K562 (cell line): ENCODE measurements at regions not wholly inside any gene's neighbourhood (a gene's known extent, or its start where the extent isn't known, plus 50 kb on each side); places are given as distances from the start of the nearest gene placed in this dataset.

Experiments used
- ATAC-seq: fragments of 200-7000 bp; cut with Tn5 transposase; 3 replicates; pipeline ENCODE4 v1.9.1; 2020; ENCODE audit warnings: moderate library complexity
- BruUV-seq: library from RNA; stranded (reverse); fragments of 400-500 nt; replicated peaks from 2 replicates; lab custom pipeline; 2021; lab: Mats Ljungman, UMichigan
- CTCF ChIA-PET: fragments of 300-600 bp; formaldehyde crosslinking; extraction: SDS; loops from one replicate; lab custom pipeline; 2021; ENCODE audit warnings: low intra/inter-chr PET ratio; lab: Yijun Ruan, JAX
- POLR2A ChIA-PET: fragments of 300-600, 350-650 bp; sonication (Branson Sonifier 250); formaldehyde crosslinking; extraction: SDS; loops from one replicate; lab custom pipeline; 2021; ENCODE audit warnings: antibody characterized with exemption, inconsistent platforms; lab: Yijun Ruan, JAX
- DNase-seq, 4 experiments: peaks; one replicate each; pipeline versions ENCODE4 v3.0.0 to v3.0.0-alpha.2; 2011 to 2018; ENCODE audit warnings: low spot score in 3 of 4, mixed read lengths in 3 of 4; ENCODE audit errors: extremely low read depth in 1 of 4
- FAIRE-seq: peaks from 2 replicates; lab custom pipeline; 2011; peaks lifted over from hg19 to GRCh38; lab: Jason Lieb, UNC
- H2AFZ ChIP-seq: 2 replicates; pipeline ENCODE4 v1.6.0; 2011; ENCODE audit warnings: low read depth, low read length, control low read depth, inconsistent platforms
- H3K27ac ChIP-seq: fragments of 200-600 bp; 3 replicates; pipeline ENCODE4 v1.8.0; 2011; ENCODE audit warnings: low read depth, mild to moderate bottlenecking, control low read depth, inconsistent platforms, low read length, moderate library complexity, mixed read lengths; ENCODE audit errors: extremely low read depth
- H3K27me3 ChIP-seq, 2 experiments: fragments of 300-600 bp in 1 of 2; 2 replicates in 1 of 2; 3 replicates in 1 of 2; pipeline versions ENCODE4 v1.6.0 to v1.8.0; 2011; ENCODE audit warnings: inconsistent platforms in 2 of 2, low read length in 2 of 2, mild to moderate bottlenecking in 1 of 2, mixed read lengths in 1 of 2, moderate library complexity in 1 of 2; ENCODE audit not compliant: control insufficient read depth in 2 of 2, insufficient read depth in 2 of 2
- H3K36me3 ChIP-seq: fragments of 300-600 bp; 3 replicates; pipeline ENCODE4 v1.8.0; 2011; ENCODE audit warnings: mild to moderate bottlenecking, low read length, inconsistent platforms; ENCODE audit not compliant: control insufficient read depth, insufficient read depth
- H3K4me1 ChIP-seq, 2 experiments: fragments of 200-600 bp in 1 of 2; replicated peaks in 1 of 2; 2 replicates in 1 of 2; 3 replicates in 1 of 2; pipeline versions ENCODE4 v1.5.1 to v1.8.0; 2011; ENCODE audit warnings: inconsistent platforms in 2 of 2, low read length in 2 of 2, mild to moderate bottlenecking in 1 of 2, mixed read lengths in 1 of 2, moderate library complexity in 1 of 2; ENCODE audit not compliant: control insufficient read depth in 2 of 2, insufficient read depth in 2 of 2
- H3K4me2 ChIP-seq: 2 replicates; pipeline ENCODE4 v1.6.1; 2011; ENCODE audit warnings: low read length, control low read depth, inconsistent platforms, mixed read lengths; ENCODE audit not compliant: insufficient read depth
- H3K4me3 ChIP-seq: fragments of 200-600 bp; sonication (generic), shearing (Covaris generic); 2 replicates; pipeline ENCODE4 v1.5.1; 2016; ENCODE audit warnings: control low read depth, inconsistent platforms
- H3K79me2 ChIP-seq: fragments of 200-600 bp; 3 replicates; pipeline ENCODE4 v1.8.0; 2011; ENCODE audit warnings: low read length, inconsistent platforms; ENCODE audit not compliant: control insufficient read depth, insufficient read depth
- H3K9ac ChIP-seq, 2 experiments: 2 replicates each; pipeline versions ENCODE4 v1.6.0 to v1.6.1; 2011; ENCODE audit warnings: low read depth in 2 of 2, low read length in 2 of 2, control low read depth in 1 of 2, inconsistent platforms in 1 of 2, mild to moderate bottlenecking in 1 of 2, mixed read lengths in 1 of 2; ENCODE audit not compliant: insufficient read depth in 1 of 2
- H3K9me1 ChIP-seq: one replicate; pipeline ENCODE4 v1.6.0; 2011; ENCODE audit warnings: inconsistent platforms, mild to moderate bottlenecking, low read length, moderate library complexity; ENCODE audit not compliant: control insufficient read depth, insufficient read depth
- H3K9me3 ChIP-seq: replicated peaks from 2 replicates; pipeline ENCODE4 v1.5.1; 2011; ENCODE audit warnings: low read depth, low read length, inconsistent platforms; ENCODE audit not compliant: control insufficient read depth, insufficient read depth
- H4K20me1 ChIP-seq: replicated peaks from 2 replicates; pipeline ENCODE4 v1.6.1; 2011; ENCODE audit warnings: low read length, inconsistent platforms, mixed read lengths; ENCODE audit not compliant: control insufficient read depth, insufficient read depth
- BCL6 ChIP-seq: fragments of 250-450 bp; sonication (Bioruptor Pico); IDR thresholded peaks from 2 replicates; pipeline ENCODE4 v1.4.0; 2020
- BHLHE40 ChIP-seq: IDR thresholded peaks from 2 replicates; pipeline ENCODE4 v1.6.1; 2011; ENCODE audit warnings: low read length, improper control_type of control experiment
- CREM ChIP-seq: IDR thresholded peaks from 2 replicates; pipeline ENCODE4 v1.6.1; 2014; ENCODE audit warnings: antibody characterized with exemption, low read depth
- KDM2B ChIP-seq: fragments of 250-450 bp; sonication (Bioruptor Pico); IDR thresholded peaks from 2 replicates; pipeline ENCODE4 v1.8.0; 2021; ENCODE audit warnings: mild to moderate bottlenecking, moderate library complexity
- MEF2A ChIP-seq: IDR thresholded peaks from 2 replicates; pipeline ENCODE4 v1.6.1; 2011; ENCODE audit warnings: low read depth, mild to moderate bottlenecking, low read length, moderate library complexity; ENCODE audit not compliant: control insufficient read depth
- MXI1 ChIP-seq: IDR thresholded peaks from 2 replicates; pipeline ENCODE4 v1.6.1; 2011; ENCODE audit warnings: low read depth, mild to moderate bottlenecking, improper control_type of control experiment, low read length
- NEUROD1 ChIP-seq: fragments of 150-350 bp; IDR thresholded peaks from 2 replicates; pipeline ENCODE4 v1.6.1; 2014; ENCODE audit warnings: borderline replicate concordance, low read length, low read depth; ENCODE audit not compliant: partially characterized antibody
- RNF2 ChIP-seq: sonication (generic); IDR thresholded peaks from 2 replicates; pipeline ENCODE4 v1.6.1; 2016
- SMAD3 ChIP-seq: fragments of 450-650 bp; formaldehyde crosslinking; conservative IDR thresholded peaks from 2 replicates; pipeline ENCODE4 v1.4.0; 2020; ENCODE audit warnings: mild to moderate bottlenecking
- SMARCE1 ChIP-seq: fragments of 450-650 bp; IDR thresholded peaks from 2 replicates; pipeline ENCODE4 v1.7.1; 2016; ENCODE audit warnings: mild to moderate bottlenecking
- ZBTB7A ChIP-seq: IDR thresholded peaks from 2 replicates; pipeline ENCODE4 v1.6.1; 2011; ENCODE audit warnings: low read depth, mild to moderate bottlenecking, low read length, moderate library complexity, borderline replicate concordance; ENCODE audit not compliant: control insufficient read depth
- ZNF224 ChIP-seq: sonication (generic); formaldehyde crosslinking; IDR thresholded peaks from 2 replicates; pipeline ENCODE4 v1.8.0; 2022; ENCODE audit warnings: mild to moderate bottlenecking, missing genetic modification reagents
- ZNF561 ChIP-seq: fragments of 450-650 bp; formaldehyde crosslinking; conservative IDR thresholded peaks from 2 replicates; pipeline ENCODE4 v1.4.0; 2020; ENCODE audit warnings: mild to moderate bottlenecking, moderate library complexity
- ZNF707 ChIP-seq: fragments of 250-450 bp; sonication (Bioruptor Pico); conservative IDR thresholded peaks from 2 replicates; pipeline ENCODE4 v1.8.0; 2022; ENCODE audit warnings: inconsistent platforms, mild to moderate bottlenecking, moderate library complexity
- ZNF77 ChIP-seq: fragments of 250-450 bp; sonication (Bioruptor Pico); IDR thresholded peaks from 2 replicates; pipeline ENCODE4 v1.5.0; 2020
- WGBS: fragments of 100-300 bp; shearing (Covaris generic); methylation state at CpG from one replicate; pipeline ENCODE4 v1.1.6; 2016; ENCODE audit warnings: low coverage, mixed read lengths; ENCODE audit not compliant: insufficient coverage; ENCODE audit errors: missing lambda C conversion rate; 5-methylcytosine and 5-hydroxymethylcytosine counted together
- in situ Hi-C: fragments of 300-500 bp; cut with MboI; formaldehyde crosslinking; loops from 4 replicates; pipeline ENCODE4 v1.15.0; 2018; ENCODE audit warnings: inconsistent platforms, mixed read lengths
- intact Hi-C: fragments of 100-400 bp; cut with micrococcal nuclease; formaldehyde crosslinking; loops from 2 replicates; pipeline ENCODE4 v1.14.2; 2022
- TF ChIP-seq, protein P1 (sequence below), 2 experiments: fragments of 250-450 bp in 1 of 2; fragments of 450-650 bp in 1 of 2; sonication (Bioruptor Pico) in 1 of 2; IDR thresholded peaks; 2 replicates each; pipeline versions ENCODE4 v1.6.1 to v1.8.0; 2016 to 2021; ENCODE audit warnings: mild to moderate bottlenecking in 2 of 2, moderate library complexity in 2 of 2, missing compliant biosample characterization in 1 of 2, missing genetic modification characterization in 1 of 2
- TF ChIP-seq, protein P2 (sequence below): sonication (generic); formaldehyde crosslinking; IDR thresholded peaks from 2 replicates; pipeline ENCODE4 v1.4.0; 2020; ENCODE audit warnings: mild to moderate bottlenecking, missing genetic modification reagents

DNA sequence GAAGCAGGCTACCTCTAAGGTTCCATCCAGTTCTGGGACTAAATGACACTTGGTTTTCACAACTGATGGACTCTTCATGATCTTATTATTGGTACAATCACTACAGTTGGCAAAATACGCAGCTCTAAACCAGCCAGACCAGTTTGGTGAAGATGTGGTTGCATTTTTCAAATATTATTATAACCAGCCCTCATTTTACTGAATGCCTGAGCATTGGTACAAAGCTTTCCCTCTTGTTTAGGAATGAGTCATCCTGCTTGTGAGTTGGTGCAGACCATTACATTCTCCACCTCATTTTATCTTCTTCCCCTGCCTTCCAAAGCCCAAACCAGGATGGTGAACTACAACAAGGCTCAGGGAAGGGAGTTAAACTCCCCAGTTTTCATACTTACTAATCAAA lies 223.1 kb downstream of the KDR start:
- H3K27me3 ChIP-seq = no peaks in the 10 kb centered on the region
- no peak overlapping the region for H3K27ac ChIP-seq
- intact Hi-C loops (no loop called here), in situ Hi-C loops (no loop called here)
- ChIA-PET CTCF (no interaction called here), POLR2A (no interaction called here)
- no peak overlapping the region for H3K9ac ChIP-seq
- no peaks in the 10 kb centered on the region for H4K20me1 ChIP-seq
- no peak overlapping the region for H2AFZ ChIP-seq
- no peak for DNase-seq
- H3K4me1 ChIP-seq = no peaks in the 10 kb centered on the region
- no peaks in the 10 kb centered on the region for H3K79me2 ChIP-seq
- H3K9me3 ChIP-seq = no peaks in the 10 kb centered on the region
- H3K9me1 ChIP-seq = no peaks in the 10 kb centered on the region
- TF ChIP-seq ZNF707 (no peak), NEUROD1 (no peak), ZBTB7A (no peak), KDM2B (no peak), ZNF224 (CRISPR knock-in tag) (no peak), SMAD3 (no peak), ZNF77 (CRISPR knock-in tag) (no peak), CREM (no peak), ZNF561 (CRISPR knock-in tag) (no peak), RNF2 (no peak)
- no peak overlapping the region for H3K4me2 ChIP-seq
- no peak for ATAC-seq
- no TSS peak for BruUV-seq
- no peak for FAIRE-seq
- H3K36me3 ChIP-seq = no peaks in the 10 kb centered on the region
- no peak overlapping the region for H3K4me3 ChIP-seq
- WGBS = 6% methylated on average over 1 of the region's 1 CpG

DNA sequence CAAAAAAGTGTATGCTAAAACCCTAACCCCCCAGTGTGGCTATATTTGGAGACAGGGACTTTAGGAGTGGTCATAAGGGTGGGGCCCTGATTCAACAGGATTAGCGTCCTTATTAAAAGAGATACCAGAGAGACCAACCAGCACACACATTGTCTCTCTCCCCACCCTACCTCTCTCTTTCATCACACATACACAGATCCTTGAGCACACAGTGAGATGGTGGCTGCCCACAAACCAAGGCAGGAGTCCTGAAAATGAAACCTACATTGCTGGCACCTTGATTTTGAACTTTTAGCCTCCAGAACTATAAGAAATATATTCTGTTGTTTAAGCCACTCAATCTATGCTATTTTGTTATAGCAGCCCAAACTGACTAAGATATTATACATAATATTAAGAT lies 224.2 kb downstream of the KDR start:
- no peaks in the 10 kb centered on the region for H4K20me1 ChIP-seq
- H3K79me2 ChIP-seq = no peaks in the 10 kb centered on the region
- FAIRE-seq (no peak), ATAC-seq (no peak), DNase-seq (no peak)
- H3K4me3 ChIP-seq = no peak overlapping the region
- TF ChIP-seq, protein P1, sequence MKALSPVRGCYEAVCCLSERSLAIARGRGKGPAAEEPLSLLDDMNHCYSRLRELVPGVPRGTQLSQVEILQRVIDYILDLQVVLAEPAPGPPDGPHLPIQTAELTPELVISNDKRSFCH (CRISPR knock-in tag; IDR thresholded peaks at IDR 0.05) = no peak
- TF ChIP-seq, protein P1 (tag; IDR thresholded peaks at IDR 0.05) = no peak
- TF ChIP-seq BCL6 (CRISPR knock-in tag) (no peak), MXI1 (no peak), BHLHE40 (no peak), MEF2A (no peak), SMARCE1 (no peak)
- TF ChIP-seq, protein P2, sequence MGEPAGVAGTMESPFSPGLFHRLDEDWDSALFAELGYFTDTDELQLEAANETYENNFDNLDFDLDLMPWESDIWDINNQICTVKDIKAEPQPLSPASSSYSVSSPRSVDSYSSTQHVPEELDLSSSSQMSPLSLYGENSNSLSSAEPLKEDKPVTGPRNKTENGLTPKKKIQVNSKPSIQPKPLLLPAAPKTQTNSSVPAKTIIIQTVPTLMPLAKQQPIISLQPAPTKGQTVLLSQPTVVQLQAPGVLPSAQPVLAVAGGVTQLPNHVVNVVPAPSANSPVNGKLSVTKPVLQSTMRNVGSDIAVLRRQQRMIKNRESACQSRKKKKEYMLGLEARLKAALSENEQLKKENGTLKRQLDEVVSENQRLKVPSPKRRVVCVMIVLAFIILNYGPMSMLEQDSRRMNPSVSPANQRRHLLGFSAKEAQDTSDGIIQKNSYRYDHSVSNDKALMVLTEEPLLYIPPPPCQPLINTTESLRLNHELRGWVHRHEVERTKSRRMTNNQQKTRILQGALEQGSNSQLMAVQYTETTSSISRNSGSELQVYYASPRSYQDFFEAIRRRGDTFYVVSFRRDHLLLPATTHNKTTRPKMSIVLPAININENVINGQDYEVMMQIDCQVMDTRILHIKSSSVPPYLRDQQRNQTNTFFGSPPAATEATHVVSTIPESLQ (CRISPR knock-in tag) = no peak
- no peaks in the 10 kb centered on the region for H3K9me1 ChIP-seq
- CTCF ChIA-PET = no interaction called here
- no peak overlapping the region for H2AFZ ChIP-seq
- 0% methylated on average over 1 of the region's 1 CpG for WGBS
- no peaks in the 10 kb centered on the region for H3K36me3 ChIP-seq
- H3K27me3 ChIP-seq = no peaks in the 10 kb centered on the region
- intact Hi-C loops (no loop called here), in situ Hi-C loops (no loop called here)
- POLR2A ChIA-PET = no interaction called here
- BruUV-seq = no TSS peak
- H3K4me1 ChIP-seq = no peaks in the 10 kb centered on the region
- no peaks in the 10 kb centered on the region for H3K9me3 ChIP-seq
- H3K27ac ChIP-seq = no peak overlapping the region
- no peak overlapping the region for H3K4me2 ChIP-seq
- no peak overlapping the region for H3K9ac ChIP-seq
